HG02678 (cell line): ENCODE measurements at regions not wholly inside any gene's neighbourhood (a gene's known extent, or its start where the extent isn't known, plus 50 kb on each side); places are given as distances from the start of the nearest gene placed in this dataset.

ENCODE experiments used
- ATAC-seq: cut with Tn5 transposase; IDR thresholded peaks from one replicate; pipeline ENCODE4 v1.9.1; 2021; ENCODE audit warnings: mild to moderate bottlenecking, moderate library complexity; ENCODE audit not compliant: unreplicated experiment

DNA sequence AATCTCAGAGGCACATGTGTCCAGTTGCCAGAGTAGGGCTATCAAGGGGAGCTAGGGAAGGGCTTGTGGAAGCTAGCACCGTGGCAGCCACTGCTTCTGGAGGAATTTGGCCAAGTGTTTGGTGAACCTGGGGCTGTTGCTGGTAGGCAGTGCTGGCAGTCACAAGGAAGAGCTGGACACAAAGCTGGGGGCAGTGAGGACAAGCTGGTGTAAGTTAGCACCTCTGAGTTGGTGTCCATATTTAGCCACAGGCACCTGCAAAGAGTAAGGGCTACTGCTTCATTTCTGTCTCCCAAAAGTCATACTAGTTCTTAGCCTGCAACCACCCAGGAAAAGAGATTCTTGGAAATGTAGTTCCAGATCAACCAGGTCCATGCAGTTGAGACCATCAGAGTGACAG lies 359.4 kb downstream of the CSNK1G3 start:
- no peak for ATAC-seq

- no peak for ATAC-seq
These were observed 356.9 kb downstream of the CSNK1G3 start for GRCh38 chr5:123868881-123869280.

DNA sequence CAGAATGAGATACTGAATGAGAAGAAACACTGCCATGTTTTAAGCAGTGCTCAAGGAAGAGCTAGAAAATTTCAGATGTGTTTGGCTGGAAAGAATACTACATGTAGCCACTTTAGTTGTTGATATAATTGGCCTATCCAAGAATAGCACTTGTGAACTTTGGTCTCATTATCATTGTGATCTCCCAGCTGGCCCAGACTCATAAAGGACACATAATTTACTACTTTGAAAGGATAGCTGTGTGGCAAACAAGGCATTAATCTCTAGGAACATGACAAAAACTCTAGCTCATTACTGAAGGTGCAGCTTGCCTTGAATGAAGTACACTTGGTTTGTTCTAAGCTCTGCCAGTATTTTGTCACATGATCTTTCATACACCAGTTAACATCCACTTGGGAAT lies 356.3 kb downstream of the CSNK1G3 start:
- no peak for ATAC-seq

- ATAC-seq, result no peak
These were observed 353.7 kb downstream of the CSNK1G3 start for GRCh38 chr5:123865641-123866040.

GRCh38 chr5:123864578-123864977 lies 352.6 kb downstream of the CSNK1G3 start:
- no peak for ATAC-seq

DNA sequence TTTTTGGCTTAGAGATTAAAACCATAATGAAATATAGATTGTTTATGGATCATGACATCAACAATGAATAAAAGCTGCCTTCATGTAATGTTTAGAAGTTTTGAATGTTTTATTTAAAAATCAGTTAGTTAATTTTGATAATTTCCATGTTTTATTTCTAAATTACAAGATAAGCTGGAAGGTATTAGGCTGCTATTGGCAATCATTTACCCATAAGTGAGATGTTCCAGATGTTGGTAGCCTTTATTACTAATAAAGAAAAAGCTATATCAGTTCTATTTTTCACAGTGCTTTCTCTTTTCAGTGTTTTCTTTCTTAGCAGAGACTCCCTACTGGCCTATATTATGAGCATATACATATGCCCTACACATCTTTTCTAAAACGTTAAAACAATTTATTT lies 347.0 kb downstream of the CSNK1G3 start:
- no peak for ATAC-seq

DNA sequence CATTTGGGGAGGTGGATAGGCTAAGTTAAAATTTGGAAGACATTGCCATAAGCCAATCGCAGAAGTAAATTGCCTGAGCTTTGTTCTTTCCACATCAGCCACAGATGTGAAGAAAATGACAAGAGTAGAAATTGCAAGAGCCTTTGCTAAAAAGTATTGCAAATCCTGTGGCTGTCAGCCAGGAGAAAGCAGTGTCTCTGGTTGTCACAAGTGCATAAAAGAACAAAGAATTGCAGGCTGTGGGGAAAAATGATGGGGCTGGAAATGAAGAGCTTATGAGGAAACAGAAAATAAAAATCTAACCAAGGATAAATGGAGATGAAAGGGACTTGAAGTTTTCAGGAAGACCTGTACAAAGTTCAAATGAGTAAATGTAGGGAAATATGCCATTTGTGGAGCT lies 344.8 kb downstream of the CSNK1G3 start:
- ATAC-seq, result no peak

DNA sequence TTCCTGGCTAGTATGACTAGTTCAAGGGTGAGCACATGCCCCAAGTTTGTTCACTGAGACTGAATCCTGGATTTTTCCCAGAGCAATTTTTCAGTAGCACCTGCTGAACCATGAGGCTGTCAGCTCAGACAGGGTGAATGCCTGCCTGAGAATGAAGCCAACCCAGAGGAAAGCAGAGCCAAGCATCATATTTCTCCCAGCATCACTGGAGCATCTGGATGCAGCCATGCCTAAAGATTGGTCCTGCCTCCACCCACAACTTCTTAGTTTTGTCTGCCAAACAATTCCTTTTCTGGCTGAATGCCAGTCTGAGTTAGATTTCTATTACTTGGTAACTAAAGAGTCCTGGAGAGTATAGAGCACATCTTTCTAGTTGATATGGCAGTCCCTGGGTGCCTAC lies 343.6 kb downstream of the CSNK1G3 start:
- ATAC-seq, result no peak

GRCh38 chr5:123845356-123846100 lies 333.6 kb downstream of the CSNK1G3 start:
- no peak for ATAC-seq

- no peak for ATAC-seq
These were observed 332.9 kb downstream of the CSNK1G3 start for GRCh38 chr5:123844873-123845272.

GRCh38 chr5:123835421-123835820 lies 323.4 kb downstream of the CSNK1G3 start:
- ATAC-seq, result no peak

DNA sequence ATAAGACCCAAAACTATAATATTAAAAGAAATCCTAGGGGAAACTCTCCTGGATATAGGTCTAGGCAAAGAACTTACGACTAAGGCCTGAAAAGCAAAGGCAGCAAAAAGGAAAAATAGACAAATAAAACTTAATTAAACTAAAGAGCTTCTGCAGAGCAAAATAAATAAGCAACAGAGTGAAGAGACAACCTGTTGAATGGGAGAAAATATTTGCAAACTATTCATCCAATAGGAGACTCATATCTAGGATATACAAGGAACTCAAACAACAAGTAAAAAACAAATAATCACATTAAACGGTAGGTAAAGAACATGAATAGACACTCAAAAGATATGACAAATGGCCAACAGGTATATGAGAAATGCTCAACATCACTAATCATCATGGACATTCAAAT lies 318.6 kb downstream of the CSNK1G3 start:
- no peak for ATAC-seq

- ATAC-seq, result no peak
These were observed 315.8 kb downstream of the CSNK1G3 start for GRCh38 chr5:123827811-123828210.

GRCh38 chr5:123819833-123820232 lies 307.9 kb downstream of the CSNK1G3 start:
- ATAC-seq, result no peak

- ATAC-seq, result no peak
These were observed 307.4 kb downstream of the CSNK1G3 start for GRCh38 chr5:123819386-123819785.

DNA sequence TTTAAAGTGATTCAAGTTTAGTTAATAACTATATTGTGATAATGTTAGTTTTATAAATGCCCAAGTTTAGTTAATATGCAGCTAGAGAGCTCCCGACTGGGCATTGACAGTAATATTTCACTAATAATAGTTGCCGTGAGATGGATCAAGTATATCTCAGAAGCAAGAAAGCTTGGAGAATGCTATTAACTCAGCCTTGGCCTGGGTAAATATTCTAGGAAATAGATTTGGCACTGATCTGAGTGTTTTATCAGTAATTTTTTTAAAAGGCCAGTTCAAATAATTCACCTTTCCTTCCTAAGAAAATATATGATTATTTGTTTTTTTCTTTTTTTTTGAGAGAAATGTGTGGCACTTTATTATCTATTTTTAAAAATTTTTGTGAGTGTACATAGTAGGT lies 305.3 kb downstream of the CSNK1G3 start:
- ATAC-seq, result no peak

- ATAC-seq, result no peak
These were observed 303.0 kb downstream of the CSNK1G3 start for GRCh38 chr5:123814801-123815470.

DNA sequence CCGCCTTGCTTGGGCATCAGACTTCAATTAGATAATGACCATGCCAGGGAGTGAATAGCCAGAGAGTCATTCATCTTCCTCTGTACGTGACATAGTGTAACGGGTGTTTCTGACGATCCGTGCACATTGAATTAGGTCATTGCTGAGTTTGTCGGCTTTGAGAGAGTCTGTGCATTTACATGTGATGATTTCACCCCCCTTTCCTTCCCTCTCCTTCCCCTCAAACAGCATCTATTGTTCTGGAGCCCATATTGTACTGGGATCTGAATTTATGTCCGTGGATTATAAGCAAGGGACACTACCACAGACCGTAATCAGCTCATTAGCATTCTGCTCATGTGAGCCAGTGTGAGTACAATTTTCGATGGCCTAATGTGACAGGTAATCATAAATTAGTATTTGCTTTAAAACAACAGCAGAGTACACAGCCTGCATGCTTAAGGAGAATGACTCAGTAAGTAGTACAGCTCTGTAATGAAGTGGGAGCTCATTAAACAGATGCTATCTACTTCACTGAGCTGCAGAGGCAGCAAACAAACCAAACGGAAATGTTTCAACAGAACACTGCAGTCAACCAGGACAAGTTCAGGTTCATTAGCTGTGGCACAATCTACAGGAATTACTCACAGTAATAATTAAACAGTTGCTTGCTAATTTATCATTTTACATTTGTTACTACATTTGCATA lies 302.1 kb downstream of the CSNK1G3 start:
- no peak for ATAC-seq

GRCh38 chr5:123813264-123813663 lies 301.3 kb downstream of the CSNK1G3 start:
- no peak for ATAC-seq

DNA sequence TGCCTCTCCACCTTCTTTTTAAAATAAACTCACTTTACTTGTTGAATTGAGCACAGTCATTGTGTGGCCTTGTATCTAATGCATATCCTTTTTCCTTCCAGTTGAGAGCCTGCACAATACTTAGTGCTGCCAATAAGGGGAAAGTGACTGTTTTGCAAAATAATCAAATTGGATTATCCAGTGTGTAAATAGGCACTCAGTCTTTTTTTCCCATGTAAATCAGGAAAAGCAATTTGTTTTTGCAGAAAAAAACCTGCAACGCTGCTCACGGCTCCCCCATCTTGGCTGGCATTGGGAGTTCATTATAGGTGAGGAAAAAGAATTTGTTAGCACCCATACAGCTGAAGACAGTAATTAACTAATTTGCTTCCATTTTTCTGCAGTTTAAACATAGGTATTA lies 299.9 kb downstream of the CSNK1G3 start:
- no peak for ATAC-seq

DNA sequence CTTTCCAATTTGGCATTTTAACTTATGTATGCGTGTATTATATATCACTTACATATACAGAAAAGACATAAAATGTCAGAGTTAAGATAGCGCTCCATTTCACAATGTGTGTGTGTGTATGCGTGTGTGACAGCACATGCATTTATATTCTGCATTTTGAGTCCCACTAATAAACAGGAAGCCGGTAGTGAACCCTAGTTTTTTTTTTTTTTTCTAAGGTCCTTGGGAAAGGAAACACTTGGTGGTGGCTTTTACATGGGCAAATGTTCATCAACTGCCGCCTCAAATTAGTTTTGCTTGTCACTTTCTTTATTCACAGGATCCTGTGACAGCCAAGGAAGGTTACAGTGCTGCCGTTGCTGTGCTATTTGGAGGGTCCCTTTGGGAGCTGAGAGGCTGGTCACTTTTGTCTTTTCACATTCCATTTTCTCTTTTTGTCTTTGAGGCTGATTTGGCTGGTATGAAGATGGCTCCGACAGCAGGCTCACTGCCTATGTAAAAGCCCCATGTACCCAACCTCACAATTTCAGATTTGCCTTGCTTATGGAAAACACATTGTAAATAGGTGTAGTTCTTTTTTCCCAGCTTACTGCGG lies 298.9 kb downstream of the CSNK1G3 start:
- ATAC-seq, result no peak

DNA sequence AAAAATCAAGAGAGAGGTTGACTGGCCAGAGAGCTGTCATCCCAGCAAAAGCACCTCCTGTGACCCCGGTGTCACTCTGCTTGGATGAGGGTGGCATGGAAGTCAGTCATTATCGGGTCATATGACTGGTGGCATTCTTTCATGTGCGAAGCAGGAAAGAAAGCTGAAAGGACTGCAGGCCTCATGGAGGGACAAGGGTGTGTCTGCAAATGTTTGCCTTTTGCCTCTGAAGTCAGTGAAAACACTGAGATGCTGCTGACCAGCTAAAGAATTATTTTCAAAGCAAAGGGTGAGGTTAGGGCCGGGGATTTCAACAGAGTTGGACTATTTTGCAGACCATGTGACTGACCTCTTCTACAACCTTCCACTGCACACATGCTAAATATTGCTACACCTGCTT lies 298.3 kb downstream of the CSNK1G3 start:
- no peak for ATAC-seq
